ENCODE measurements at regions not wholly inside any gene's neighbourhood (a gene's known extent, or its start where the extent isn't known, plus 50 kb on each side); places are given as distances from the start of the nearest gene placed in this dataset.

GRCh38 chr7:119197877-119198527 is 973.5 kb downstream of the ANKRD7 start:
- Mint-ChIP-seq H3K9me3 (peaks cover 7% of the 10 kb centered on the region), H3K36me3 (ENCODE audit: low read depth) (no peaks in the 10 kb centered on the region), H3K27me3 (no peaks in the 10 kb centered on the region), H3K4me1 (no peaks in the 10 kb centered on the region), H3K4me3 (no peak overlapping the region), H3K27ac (no peak overlapping the region)
- DNase-seq, result no peak
- CTCF ChIA-PET, result no interaction called here
- TF ChIP-seq CTCF (IDR thresholded peaks at IDR 0.05), result no peak
- intact Hi-C loops (cut with micrococcal nuclease), result no loop called here
- POLR2A ChIA-PET, result no interaction called here
- ATAC-seq (ENCODE audit: low read depth), result peak; percentile 31

DNA sequence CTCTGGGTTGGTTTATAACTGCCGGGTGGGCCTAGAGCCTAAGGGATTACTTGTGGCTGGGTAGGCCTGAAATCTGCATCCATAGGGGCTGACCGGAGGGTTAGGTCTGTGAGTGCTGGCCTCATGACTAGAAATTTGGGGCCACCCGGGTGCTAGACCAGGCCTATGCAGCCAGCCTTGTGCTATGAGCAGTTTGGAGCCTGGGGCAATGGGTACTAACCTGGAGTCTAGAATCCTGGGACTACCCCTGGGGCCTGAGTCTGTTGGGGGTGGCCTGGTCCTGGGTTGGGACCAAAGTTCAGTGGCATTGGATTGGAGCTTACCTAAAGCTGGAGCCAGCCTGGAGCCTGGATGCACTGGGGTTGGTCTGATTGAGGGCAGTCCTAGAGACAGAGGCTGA is 995.2 kb downstream of the ANKRD7 start:
- intact Hi-C loops (cut with micrococcal nuclease), result no loop called here
- no peak overlapping the region for H3K27ac Mint-ChIP-seq
- H3K9me3 Mint-ChIP-seq, result peaks cover 5% of the 10 kb centered on the region
- ChIA-PET CTCF (no interaction called here), POLR2A (no interaction called here)
- no peak for TF ChIP-seq CTCF (IDR thresholded peaks at IDR 0.05)
- no peaks in the 10 kb centered on the region for H3K4me1 Mint-ChIP-seq
- ATAC-seq (ENCODE audit: low read depth) (no peak), DNase-seq (no peak)
- H3K4me3 Mint-ChIP-seq, result no peak overlapping the region
- H3K36me3 Mint-ChIP-seq (ENCODE audit: low read depth), result no peaks in the 10 kb centered on the region
- no peaks in the 10 kb centered on the region for H3K27me3 Mint-ChIP-seq

GRCh38 chr7:119223930-119224329 is 999.4 kb downstream of the ANKRD7 start:
- CTCF ChIA-PET, result no interaction called here
- intact Hi-C loops (cut with micrococcal nuclease), result no loop called here
- Mint-ChIP-seq H3K27ac (no peak overlapping the region), H3K36me3 (ENCODE audit: low read depth) (no peaks in the 10 kb centered on the region), H3K4me1 (no peaks in the 10 kb centered on the region), H3K27me3 (no peaks in the 10 kb centered on the region), H3K9me3 (peaks cover 3% of the 10 kb centered on the region), H3K4me3 (no peak overlapping the region)
- no peak for TF ChIP-seq CTCF (IDR thresholded peaks at IDR 0.05)
- ATAC-seq (ENCODE audit: low read depth) (no peak), DNase-seq (no peak)
- POLR2A ChIA-PET, result no interaction called here

DNA sequence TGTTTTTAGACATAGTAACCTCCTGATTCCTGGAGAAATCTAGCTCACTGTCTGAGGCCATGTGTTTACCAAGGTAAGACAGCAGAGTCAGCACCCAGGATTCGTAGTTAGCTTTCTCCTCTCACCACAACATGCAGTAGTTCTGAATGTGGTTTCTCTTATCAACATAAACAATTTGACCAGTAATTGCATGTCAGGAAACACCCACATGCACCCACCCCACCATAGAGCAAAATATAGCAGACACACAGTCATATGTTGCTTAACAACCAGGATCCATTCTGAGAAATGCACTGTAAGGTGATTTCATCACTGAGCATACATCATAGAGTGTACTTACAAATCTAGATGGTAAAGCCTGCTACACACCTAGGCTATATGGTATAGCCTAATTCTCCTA is 1004.0 kb downstream of the ANKRD7 start:
- no peaks in the 10 kb centered on the region for H3K4me1 Mint-ChIP-seq
- no peaks in the 10 kb centered on the region for H3K36me3 Mint-ChIP-seq (ENCODE audit: low read depth)
- CTCF ChIA-PET, result no interaction called here
- no peak for TF ChIP-seq CTCF (IDR thresholded peaks at IDR 0.05)
- no peaks in the 10 kb centered on the region for H3K27me3 Mint-ChIP-seq
- DNase-seq, result no peak
- intact Hi-C loops (cut with micrococcal nuclease), result no loop called here
- no peak overlapping the region for H3K27ac Mint-ChIP-seq
- POLR2A ChIA-PET, result no interaction called here
- no peak overlapping the region for H3K4me3 Mint-ChIP-seq
- peaks cover 3% of the 10 kb centered on the region for H3K9me3 Mint-ChIP-seq
- ATAC-seq (ENCODE audit: low read depth), result no peak

GRCh38 chr7:119232091-119232490 is 1007.6 kb downstream of the ANKRD7 start:
- ChIA-PET CTCF (no interaction called here), POLR2A (no interaction called here)
- DNase-seq, result no peak
- ATAC-seq (ENCODE audit: low read depth), result no peak
- no peak overlapping the region for H3K27ac Mint-ChIP-seq
- H3K4me1 Mint-ChIP-seq, result no peaks in the 10 kb centered on the region
- H3K27me3 Mint-ChIP-seq, result no peaks in the 10 kb centered on the region
- no peaks in the 10 kb centered on the region for H3K36me3 Mint-ChIP-seq (ENCODE audit: low read depth)
- H3K4me3 Mint-ChIP-seq, result no peak overlapping the region
- no peak for TF ChIP-seq CTCF (IDR thresholded peaks at IDR 0.05)
- intact Hi-C loops (cut with micrococcal nuclease), result no loop called here
- no peaks in the 10 kb centered on the region for H3K9me3 Mint-ChIP-seq
